NT2/D1 (cell line): ENCODE measurements at regions not wholly inside any gene's neighbourhood (a gene's known extent, or its start where the extent isn't known, plus 50 kb on each side); places are given as distances from the start of the nearest gene placed in this dataset.

ENCODE experiments used
- SUZ12 ChIP-seq: IDR thresholded peaks from 2 replicates; pipeline ENCODE4 v1.6.1; 2011; ENCODE audit not compliant: insufficient read length, insufficient read depth; ENCODE audit errors: extremely low read depth
- YY1 ChIP-seq: IDR thresholded peaks from 2 replicates; pipeline ENCODE4 v1.6.1; 2011; ENCODE audit not compliant: insufficient read length, insufficient read depth

- TF ChIP-seq YY1 = no peak
- no peak for TF ChIP-seq SUZ12
Observed at GRCh38 chrX:96445531-96446065, 239.0 kb upstream of the DIAPH2 start.
